PC-9 (cell line): ENCODE measurements at regions not wholly inside any gene's neighbourhood (a gene's known extent, or its start where the extent isn't known, plus 50 kb on each side); places are given as distances from the start of the nearest gene placed in this dataset.

Source experiments
- BruUV-seq: library from RNA; stranded (reverse); fragments of 400-500 nt; replicated peaks from 2 replicates; lab custom pipeline; 2021; lab: Mats Ljungman, UMichigan
- CTCF ChIA-PET: fragments of 300-600 bp; sonication (Branson Sonifier 250); formaldehyde crosslinking; loops from one replicate; lab custom pipeline; 2022; ENCODE audit warnings: antibody characterized with exemption; lab: Charles Lee
- POLR2A ChIA-PET: fragments of 300-600 bp; sonication (Branson Sonifier 250); formaldehyde crosslinking; loops from one replicate; lab custom pipeline; 2022; ENCODE audit warnings: antibody characterized with exemption; ENCODE audit not compliant: unreplicated experiment; lab: Charles Lee
- DNase-seq, 2 experiments: peaks; one replicate each; pipeline versions ENCODE4 v3.0.0 to v3.0.0-alpha.2; 2015 to 2022; ENCODE audit warnings: mixed read lengths in 1 of 2
- H2AFZ ChIP-seq: fragments of 200-600 bp; sonication (generic); 2 replicates; pipeline ENCODE4 v1.8.1; 2017; ENCODE audit warnings: antibody characterized with exemption
- H3F3A ChIP-seq: fragments of 200-600 bp; sonication (generic); 2 replicates; pipeline ENCODE4 v1.8.1; 2017; ENCODE audit warnings: antibody characterized with exemption, mild to moderate bottlenecking, low read depth; ENCODE audit not compliant: insufficient read depth
- H3K27ac ChIP-seq: fragments of 200-600 bp; sonication (generic); 2 replicates; pipeline ENCODE4 v1.6.1; 2016; ENCODE audit warnings: mixed run types
- H3K27me3 ChIP-seq: fragments of 200-600 bp; sonication (generic); 2 replicates; pipeline ENCODE4 v1.6.1; 2016; ENCODE audit warnings: low read depth, mixed run types; ENCODE audit not compliant: insufficient read depth
- H3K36me3 ChIP-seq: fragments of 200-600 bp; sonication (generic); 2 replicates; pipeline ENCODE4 v1.6.1; 2016; ENCODE audit warnings: low read depth, mixed run types
- H3K4me1 ChIP-seq: fragments of 200-600 bp; sonication (generic); replicated peaks from 2 replicates; pipeline ENCODE4 v1.6.1; 2016; ENCODE audit warnings: mixed run types; ENCODE audit not compliant: insufficient read depth
- H3K4me2 ChIP-seq: fragments of 200-600 bp; sonication (generic); 2 replicates; pipeline ENCODE4 v1.6.1; 2017; ENCODE audit warnings: mixed run types
- H3K4me3 ChIP-seq: fragments of 200-600 bp; sonication (generic); 2 replicates; pipeline ENCODE4 v1.6.1; 2016; ENCODE audit warnings: mixed run types
- H3K79me2 ChIP-seq: fragments of 200-600 bp; sonication (generic); 2 replicates; pipeline ENCODE4 v1.6.1; 2017; ENCODE audit warnings: low read depth, mixed run types
- H3K9me2 ChIP-seq: fragments of 200-600 bp; sonication (generic); 2 replicates; pipeline ENCODE4 v1.8.1; 2017; ENCODE audit warnings: mild to moderate bottlenecking; ENCODE audit not compliant: insufficient read depth
- H3K9me3 ChIP-seq: fragments of 200-600 bp; sonication (generic); 2 replicates; pipeline ENCODE4 v1.8.1; 2016; ENCODE audit warnings: low read depth; ENCODE audit not compliant: insufficient read depth
- H4K20me1 ChIP-seq: fragments of 200-600 bp; sonication (generic); 2 replicates; pipeline ENCODE4 v1.8.1; 2017; ENCODE audit not compliant: insufficient read depth
- EZH2 ChIP-seq: fragments of 200-600 bp; sonication (generic); IDR thresholded peaks from 2 replicates; pipeline ENCODE4 v1.8.0; 2017; ENCODE audit warnings: antibody characterized with exemption, low read depth
- intact Hi-C: fragments of 100-400 bp; cut with micrococcal nuclease; formaldehyde crosslinking; loops from one replicate; pipeline ENCODE4 v1.10.0; 2022; ENCODE audit not compliant: unreplicated experiment
- TF ChIP-seq, protein P1 (sequence below): fragments of 200-600 bp; sonication (generic); conservative IDR thresholded peaks from 2 replicates; pipeline ENCODE4 v1.6.1; 2017; ENCODE audit warnings: mixed run types, antibody characterized with exemption, mild to moderate bottlenecking, moderate library complexity

DNA sequence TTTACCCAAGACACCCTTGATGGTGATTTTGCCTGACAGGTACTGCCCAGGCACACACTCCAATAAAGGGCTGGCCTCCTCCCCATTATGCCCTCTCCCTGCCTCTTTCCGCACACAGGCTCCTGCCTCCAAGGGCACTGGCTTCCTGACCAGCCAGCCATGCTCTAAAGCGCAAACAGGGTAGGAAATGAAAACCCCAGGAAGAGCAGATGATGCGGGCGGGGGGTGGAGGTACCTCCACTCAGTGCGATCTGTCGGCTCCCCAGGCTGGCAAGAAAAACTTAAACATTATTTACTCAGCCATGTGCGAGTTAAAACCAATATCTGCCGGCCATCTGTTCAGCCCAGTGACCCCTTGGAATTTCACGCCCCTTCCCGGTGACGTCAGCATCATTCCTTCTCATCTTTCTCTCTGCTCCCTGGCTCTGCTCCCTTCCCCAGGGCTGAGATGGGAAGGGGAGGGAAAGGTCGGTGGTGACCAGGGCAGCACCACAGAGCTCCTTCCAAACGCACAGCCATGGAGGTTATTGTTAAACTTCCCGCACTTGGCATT, 262.5 kb downstream of the CBLN1 start:
- DNase-seq: no peak
- intact Hi-C loops: no loop called here
- no peaks in the 10 kb centered on the region for H3K36me3 ChIP-seq
- no peaks in the 10 kb centered on the region for H3K9me2 ChIP-seq
- no peaks in the 10 kb centered on the region for H4K20me1 ChIP-seq
- H3K27ac ChIP-seq: no peak overlapping the region
- TF ChIP-seq, protein P1, sequence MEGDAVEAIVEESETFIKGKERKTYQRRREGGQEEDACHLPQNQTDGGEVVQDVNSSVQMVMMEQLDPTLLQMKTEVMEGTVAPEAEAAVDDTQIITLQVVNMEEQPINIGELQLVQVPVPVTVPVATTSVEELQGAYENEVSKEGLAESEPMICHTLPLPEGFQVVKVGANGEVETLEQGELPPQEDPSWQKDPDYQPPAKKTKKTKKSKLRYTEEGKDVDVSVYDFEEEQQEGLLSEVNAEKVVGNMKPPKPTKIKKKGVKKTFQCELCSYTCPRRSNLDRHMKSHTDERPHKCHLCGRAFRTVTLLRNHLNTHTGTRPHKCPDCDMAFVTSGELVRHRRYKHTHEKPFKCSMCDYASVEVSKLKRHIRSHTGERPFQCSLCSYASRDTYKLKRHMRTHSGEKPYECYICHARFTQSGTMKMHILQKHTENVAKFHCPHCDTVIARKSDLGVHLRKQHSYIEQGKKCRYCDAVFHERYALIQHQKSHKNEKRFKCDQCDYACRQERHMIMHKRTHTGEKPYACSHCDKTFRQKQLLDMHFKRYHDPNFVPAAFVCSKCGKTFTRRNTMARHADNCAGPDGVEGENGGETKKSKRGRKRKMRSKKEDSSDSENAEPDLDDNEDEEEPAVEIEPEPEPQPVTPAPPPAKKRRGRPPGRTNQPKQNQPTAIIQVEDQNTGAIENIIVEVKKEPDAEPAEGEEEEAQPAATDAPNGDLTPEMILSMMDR: no peak
- no peak for TF ChIP-seq EZH2
- ChIA-PET CTCF (no interaction called here), POLR2A (no interaction called here)
- H3K4me3 ChIP-seq: no peak overlapping the region
- H3K9me3 ChIP-seq: no peaks in the 10 kb centered on the region
- no peaks in the 10 kb centered on the region for H3F3A ChIP-seq
- H3K4me2 ChIP-seq: no peak overlapping the region
- no TSS peak for BruUV-seq
- no peaks in the 10 kb centered on the region for H3K79me2 ChIP-seq
- no peak overlapping the region for H2AFZ ChIP-seq
- peaks cover 50% of the 10 kb centered on the region for H3K27me3 ChIP-seq
- H3K4me1 ChIP-seq: no peaks in the 10 kb centered on the region

GRCh38 chr16:49018259-49018931, 263.2 kb downstream of the CBLN1 start:
- ChIA-PET CTCF (no interaction called here), POLR2A (no interaction called here)
- TF ChIP-seq, protein P1: no peak
- no peak for TF ChIP-seq EZH2
- intact Hi-C loops: no loop called here
- Histone ChIP-seq H3K4me1 (no peaks in the 10 kb centered on the region), H4K20me1 (no peaks in the 10 kb centered on the region), H3K4me2 (no peak overlapping the region), H3K9me2 (no peaks in the 10 kb centered on the region), H3K4me3 (no peak overlapping the region), H3K27me3 (peaks cover 42% of the 10 kb centered on the region), H3K27ac (no peak overlapping the region), H3F3A (no peaks in the 10 kb centered on the region), H3K79me2 (no peaks in the 10 kb centered on the region), H3K9me3 (no peaks in the 10 kb centered on the region), H2AFZ (no peak overlapping the region), H3K36me3 (no peaks in the 10 kb centered on the region)
- no TSS peak for BruUV-seq
- no peak for DNase-seq

DNA sequence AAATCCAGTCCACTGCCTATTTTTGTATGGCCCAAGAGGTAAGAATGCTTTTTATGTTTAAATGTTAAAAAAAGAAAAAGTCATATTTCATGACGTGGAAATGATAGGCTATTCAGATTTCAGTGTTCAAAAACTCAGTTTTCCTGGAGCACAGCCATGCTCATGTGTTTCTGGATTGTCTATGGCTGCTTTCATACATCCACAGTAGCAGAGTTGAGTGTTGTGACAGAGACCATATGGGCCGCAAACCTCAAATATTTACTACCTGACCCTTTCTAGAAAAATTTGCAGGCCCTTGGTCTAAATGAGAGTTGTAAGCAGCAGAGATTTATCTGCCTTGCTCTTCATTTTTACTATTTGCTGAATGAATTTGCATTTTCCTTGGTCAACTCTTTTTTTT, 264.1 kb downstream of the CBLN1 start:
- BruUV-seq: no TSS peak
- CTCF ChIA-PET: no interaction called here

More for the DNA sequence above, 264.1 kb downstream of the CBLN1 start:
- Histone ChIP-seq H3F3A (no peaks in the 10 kb centered on the region), H3K4me3 (no peak overlapping the region), H4K20me1 (no peaks in the 10 kb centered on the region), H3K4me2 (no peak overlapping the region), H3K27ac (no peak overlapping the region), H3K27me3 (peaks cover 37% of the 10 kb centered on the region), H2AFZ (no peak overlapping the region), H3K79me2 (no peaks in the 10 kb centered on the region), H3K4me1 (no peaks in the 10 kb centered on the region), H3K36me3 (no peaks in the 10 kb centered on the region), H3K9me3 (no peaks in the 10 kb centered on the region), H3K9me2 (no peaks in the 10 kb centered on the region)
- TF ChIP-seq, protein P1: no peak
- TF ChIP-seq EZH2: no peak
- POLR2A ChIA-PET: no interaction called here
- intact Hi-C loops: no loop called here
- DNase-seq: no peak
